GM23338 (cell line): ENCODE measurements at regions not wholly inside any gene's neighbourhood (a gene's known extent, or its start where the extent isn't known, plus 50 kb on each side); places are given as distances from the start of the nearest gene placed in this dataset.

Experiments used
- CREB1 ChIP-seq: fragments of 250-450 bp; sonication (Bioruptor Pico); IDR thresholded peaks from 2 replicates; pipeline ENCODE4 v1.5.0; 2020; ENCODE audit warnings: low read depth, mild to moderate bottlenecking, moderate library complexity
- CTCF ChIP-seq, 2 experiments: fragments of 200-600 bp in 1 of 2; sonication (generic) in 1 of 2; conservative IDR thresholded peaks; 2 replicates each; pipeline versions ENCODE4 v1.5.1 to v1.6.1; 2016 to 2017; ENCODE audit warnings: antibody characterized with exemption in 2 of 2, low read depth in 2 of 2, mild to moderate bottlenecking in 2 of 2, moderate library complexity in 1 of 2
- EZH2 ChIP-seq: fragments of 200-600 bp; sonication (generic); IDR thresholded peaks from one replicate; pipeline ENCODE4 v1.8.0; 2017; ENCODE audit warnings: antibody characterized with exemption, mild to moderate bottlenecking, low read depth; ENCODE audit not compliant: unreplicated experiment
- EZH2phosphoT487 ChIP-seq: fragments of 200-600 bp; sonication (generic); IDR thresholded peaks from one replicate; pipeline ENCODE4 v1.8.1; 2018; ENCODE audit warnings: antibody characterized with exemption; ENCODE audit not compliant: unreplicated experiment
- NANOG ChIP-seq: IDR thresholded peaks from 2 replicates; pipeline ENCODE4 v1.6.1; 2016; ENCODE audit warnings: antibody characterized with exemption, borderline replicate concordance
- POLR2AphosphoS5 ChIP-seq: IDR thresholded peaks from 2 replicates; pipeline ENCODE4 v1.6.1; 2016; ENCODE audit warnings: antibody characterized with exemption, low read depth
- ZNF331 ChIP-seq: fragments of 250-450 bp; sonication (Bioruptor Pico); IDR thresholded peaks from 2 replicates; pipeline ENCODE4 v1.5.0; 2020; ENCODE audit warnings: low read depth, mild to moderate bottlenecking, moderate library complexity
- ZNF462 ChIP-seq: fragments of 250-450 bp; sonication (Bioruptor Pico); IDR thresholded peaks from 2 replicates; pipeline ENCODE4 v1.5.0; 2020; ENCODE audit warnings: mild to moderate bottlenecking, moderate library complexity

- TF ChIP-seq CTCF (conservative IDR thresholded peaks at IDR 0.05; ENCODE audit: low read depth in 2 of 2) (no peak), EZH2 (no peak), NANOG (no peak), ZNF331 (CRISPR knock-in tag) (no peak), CREB1 (no peak), POLR2AphosphoS5 (no peak), EZH2phosphoT487 (no peak), ZNF462 (no peak)
Measured at GRCh38 chr6:98572579-98572978, 261.8 kb upstream of the POU3F2 start.
